NCI-H1105 treated with DMSO at 0.1 percent for 48 hours (cell line): ENCODE measurements at regions not wholly inside any gene's neighbourhood (a gene's known extent, or its start where the extent isn't known, plus 50 kb on each side); places are given as distances from the start of the nearest gene placed in this dataset.

Experiments used
- DNase-seq: peaks from one replicate; lab custom pipeline; 2025; lab: John Stamatoyannopoulos, UW

GRCh38 chr11:128407962-128408361 is 179.4 kb downstream of the ETS1 start:
- DNase-seq, result no peak

- DNase-seq, result no peak
Measured at GRCh38 chr11:128405714-128406662, 181.4 kb downstream of the ETS1 start.

GRCh38 chr11:128405112-128405511 is 182.2 kb downstream of the ETS1 start:
- DNase-seq, result no peak

- DNase-seq, result no peak
Measured at GRCh38 chr11:128404437-128404836, 182.9 kb downstream of the ETS1 start.

GRCh38 chr11:128400382-128401203 is 186.8 kb downstream of the ETS1 start:
- DNase-seq, result no peak

GRCh38 chr11:128399251-128400121 is 187.9 kb downstream of the ETS1 start:
- peak; percentile 52 for DNase-seq

- DNase-seq, result no peak
Measured at GRCh38 chr11:128398517-128399250, 188.7 kb downstream of the ETS1 start.

- DNase-seq, result no peak
Measured at GRCh38 chr11:128397362-128397761, 190.0 kb downstream of the ETS1 start.

- no peak for DNase-seq
Measured at GRCh38 chr11:128394431-128395089, 192.8 kb downstream of the ETS1 start.

- DNase-seq, result no peak
Measured at GRCh38 chr11:128392259-128392658, 195.1 kb downstream of the ETS1 start.

- DNase-seq, result no peak
Measured at GRCh38 chr11:128391811-128392210, 195.5 kb downstream of the ETS1 start.

- no peak for DNase-seq
Measured at GRCh38 chr11:128390246-128390645, 197.1 kb downstream of the ETS1 start.

- DNase-seq, result no peak
Measured at GRCh38 chr11:128389461-128389976, 197.8 kb downstream of the ETS1 start.

GRCh38 chr11:128388206-128388815 is 199.0 kb downstream of the ETS1 start:
- no peak for DNase-seq

GRCh38 chr11:128379587-128380580 is 207.5 kb downstream of the ETS1 start:
- no peak for DNase-seq

- DNase-seq, result no peak
Measured at GRCh38 chr11:128375961-128376360, 211.4 kb downstream of the ETS1 start.

- no peak for DNase-seq
Measured at GRCh38 chr11:128374026-128374425, 213.3 kb downstream of the ETS1 start.

GRCh38 chr11:128372977-128373376 is 214.4 kb downstream of the ETS1 start:
- no peak for DNase-seq

GRCh38 chr11:128367573-128367972 is 219.8 kb downstream of the ETS1 start:
- no peak for DNase-seq
